HUES64 (cell line): ENCODE measurements at regions not wholly inside any gene's neighbourhood (a gene's known extent, or its start where the extent isn't known, plus 50 kb on each side); places are given as distances from the start of the nearest gene placed in this dataset.
"Not testable (repeated sequence)": the region's sequence is repeated elsewhere in the genome, so short reads cannot be mapped to it uniquely, and the experiment has no call there.

Source experiments
- H3K27ac ChIP-seq: 2 replicates; pipeline ENCODE4 v1.7.0; 2013; ENCODE audit warnings: low read depth, low read length, inconsistent platforms
- H3K27me3 ChIP-seq: 2 replicates; pipeline ENCODE4 v1.6.1; 2013; ENCODE audit warnings: mild to moderate bottlenecking, low read length; ENCODE audit not compliant: insufficient read depth
- H3K36me3 ChIP-seq: 2 replicates; pipeline ENCODE4 v1.6.1; 2013; ENCODE audit warnings: mild to moderate bottlenecking, low read length; ENCODE audit not compliant: insufficient read depth
- H3K4me1 ChIP-seq: 2 replicates; pipeline ENCODE4 v1.6.1; 2013; ENCODE audit warnings: mild to moderate bottlenecking, low read length, moderate library complexity; ENCODE audit not compliant: insufficient read depth
- H3K4me3 ChIP-seq: 2 replicates; pipeline ENCODE4 v1.5.1; 2013; ENCODE audit warnings: mild to moderate bottlenecking, low read length, moderate library complexity
- H3K9ac ChIP-seq: 2 replicates; pipeline ENCODE4 v1.6.1; 2013; ENCODE audit warnings: mild to moderate bottlenecking, low read depth, low read length
- H3K9me3 ChIP-seq: 2 replicates; pipeline ENCODE4 v1.6.1; 2013; ENCODE audit warnings: low read depth, low read length; ENCODE audit not compliant: insufficient read depth
- WGBS: fragments of 150-250, 120-280 bp; methylation state at CpG from one replicate; pipeline ENCODE4 v1.1.7; 2013; ENCODE audit warnings: missing lambda C conversion rate; 5-methylcytosine and 5-hydroxymethylcytosine counted together

DNA sequence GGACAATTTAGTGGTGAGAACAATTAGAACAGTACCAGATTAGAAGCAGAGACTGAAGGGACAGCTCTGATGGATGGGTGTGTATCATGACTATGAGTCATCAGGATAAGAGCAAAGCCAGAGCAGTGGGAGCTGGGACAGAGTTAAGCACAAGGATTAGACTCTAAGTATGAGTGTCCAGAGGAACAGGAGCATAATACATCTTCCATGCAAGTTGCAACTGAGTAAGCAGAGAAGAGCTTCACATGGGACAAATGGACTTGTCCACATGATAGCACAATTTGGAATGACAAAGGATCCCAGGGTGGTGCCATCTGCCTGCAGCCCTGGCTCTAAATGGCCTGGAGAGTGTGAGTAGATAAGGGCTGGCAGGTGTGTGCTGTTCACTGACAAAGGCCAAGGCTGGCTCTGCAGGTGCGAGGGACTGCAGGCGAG lies 226.4 kb upstream of the CAND1 start:
- H3K36me3 ChIP-seq, result no peaks in the 10 kb centered on the region
- H3K9me3 ChIP-seq, result no peaks in the 10 kb centered on the region
- no peak overlapping the region for H3K9ac ChIP-seq
- peaks cover 65% of the 10 kb centered on the region for H3K4me1 ChIP-seq
- H3K4me3 ChIP-seq, result no peak overlapping the region
- H3K27ac ChIP-seq, result no peak overlapping the region
- WGBS, result 45% methylated on average over 2 of the region's 2 CpGs
- no peaks in the 10 kb centered on the region for H3K27me3 ChIP-seq

DNA sequence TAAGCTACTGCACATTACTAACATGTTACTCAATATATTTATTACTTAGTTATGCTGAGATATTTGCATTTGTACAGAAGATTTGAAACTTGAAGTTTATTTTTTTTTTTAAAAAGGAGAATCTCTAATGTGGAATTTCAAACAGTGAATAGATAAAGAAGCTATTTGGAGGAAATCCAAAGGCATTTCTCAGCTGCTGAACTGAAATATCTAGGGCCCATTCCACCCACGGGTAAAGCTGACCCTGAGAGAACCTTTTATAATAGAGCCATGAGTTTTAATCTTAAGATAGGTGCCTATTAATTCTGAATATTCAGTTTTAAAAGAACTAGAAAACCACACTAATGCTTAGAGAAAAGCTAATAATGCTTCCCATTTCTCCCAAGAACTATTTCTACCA lies 225.4 kb upstream of the CAND1 start:
- Histone ChIP-seq H3K27me3 (no peaks in the 10 kb centered on the region), H3K4me1 (peaks cover 54% of the 10 kb centered on the region), H3K36me3 (no peaks in the 10 kb centered on the region), H3K27ac (no peak overlapping the region), H3K9me3 (no peaks in the 10 kb centered on the region), H3K4me3 (no peak overlapping the region), H3K9ac (no peak overlapping the region)
- WGBS, result 45% methylated on average over 1 of the region's 1 CpG

- no peaks in the 10 kb centered on the region for H3K27me3 ChIP-seq
- H3K36me3 ChIP-seq, result no peaks in the 10 kb centered on the region
- H3K4me3 ChIP-seq, result no peak overlapping the region
- H3K9ac ChIP-seq, result no peak overlapping the region
- peaks cover 48% of the 10 kb centered on the region for H3K4me1 ChIP-seq
- no peaks in the 10 kb centered on the region for H3K9me3 ChIP-seq
- H3K27ac ChIP-seq, result no peak overlapping the region
- WGBS, result 87% methylated on average over 5 of the region's 5 CpGs
Observed at GRCh38 chr12:67045650-67046049, 223.5 kb upstream of the CAND1 start.

- no peak overlapping the region for H3K4me3 ChIP-seq
- H3K4me1 ChIP-seq, result peaks cover 48% of the 10 kb centered on the region
- no peaks in the 10 kb centered on the region for H3K36me3 ChIP-seq
- no peak overlapping the region for H3K9ac ChIP-seq
- no peak overlapping the region for H3K27ac ChIP-seq
- no peaks in the 10 kb centered on the region for H3K27me3 ChIP-seq
- no peaks in the 10 kb centered on the region for H3K9me3 ChIP-seq
- WGBS, result 71% methylated on average over 4 of the region's 4 CpGs
Observed at GRCh38 chr12:67046062-67046461, 223.1 kb upstream of the CAND1 start.

- Histone ChIP-seq H3K9ac (no peak overlapping the region), H3K36me3 (no peaks in the 10 kb centered on the region), H3K4me1 (peaks cover 41% of the 10 kb centered on the region), H3K27ac (no peak overlapping the region), H3K4me3 (no peak overlapping the region), H3K9me3 (no peaks in the 10 kb centered on the region), H3K27me3 (no peaks in the 10 kb centered on the region)
- WGBS, result 87% methylated on average over 1 of the region's 2 CpGs
Observed at GRCh38 chr12:67047634-67048033, 221.5 kb upstream of the CAND1 start.

DNA sequence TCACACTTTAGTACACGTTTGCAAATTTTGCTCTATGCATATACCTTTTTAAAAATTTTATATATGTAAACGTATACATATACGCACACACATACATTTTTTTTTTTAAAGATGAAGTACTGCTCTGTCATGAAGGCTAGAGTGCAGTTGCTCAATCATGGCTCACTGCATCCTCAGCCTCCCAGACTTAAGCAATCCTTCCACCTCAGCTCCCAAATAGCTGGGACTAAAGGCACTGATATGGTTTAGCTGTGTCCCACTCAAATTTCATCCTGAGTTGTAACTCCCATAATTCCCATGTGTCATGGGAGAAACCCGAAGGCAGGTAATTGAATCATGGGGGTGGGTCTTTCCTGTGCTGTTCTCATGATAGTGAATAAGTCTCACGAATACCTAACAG lies 220.8 kb upstream of the CAND1 start:
- Histone ChIP-seq H3K9me3 (no peaks in the 10 kb centered on the region), H3K27me3 (no peaks in the 10 kb centered on the region), H3K4me1 (peaks cover 39% of the 10 kb centered on the region), H3K4me3 (no peak overlapping the region), H3K36me3 (no peaks in the 10 kb centered on the region), H3K27ac (no peak overlapping the region), H3K9ac (no peak overlapping the region)
- 98% methylated on average over 2 of the region's 5 CpGs for WGBS

GRCh38 chr12:67049199-67049598 lies 220.0 kb upstream of the CAND1 start:
- H3K9ac ChIP-seq, H3K27ac ChIP-seq, H3K27me3 ChIP-seq, H3K36me3 ChIP-seq, H3K4me3 ChIP-seq, H3K9me3 ChIP-seq: not testable (repeated sequence)
- peaks cover 30% of the 10 kb centered on the region for H3K4me1 ChIP-seq
- 75% methylated on average over 4 of the region's 4 CpGs for WGBS

DNA sequence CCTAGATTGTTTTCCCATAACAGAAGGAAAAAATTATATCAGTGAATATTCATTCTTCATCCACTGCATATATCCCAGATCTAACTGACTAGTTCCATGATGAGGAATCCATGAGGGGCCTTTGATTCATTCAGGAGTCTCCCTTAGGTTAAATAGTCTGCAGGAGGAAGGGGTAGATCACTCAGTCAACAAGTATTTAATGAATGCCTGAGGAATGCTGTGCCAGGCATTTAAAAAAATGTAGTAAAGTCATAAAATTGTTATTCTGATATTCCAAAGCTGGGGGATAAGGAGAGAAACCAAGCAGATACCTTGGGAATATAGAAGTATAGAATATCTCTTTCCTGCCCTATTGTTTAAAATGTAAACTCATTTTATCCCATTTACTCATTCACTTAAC lies 216.2 kb upstream of the CAND1 start:
- H3K9ac ChIP-seq, result no peak overlapping the region
- no peaks in the 10 kb centered on the region for H3K9me3 ChIP-seq
- H3K27me3 ChIP-seq, result no peaks in the 10 kb centered on the region
- H3K27ac ChIP-seq, result no peak overlapping the region
- H3K4me3 ChIP-seq, result no peak overlapping the region
- peaks cover 5% of the 10 kb centered on the region; the same call in 1 of the 2 replicates for H3K4me1 ChIP-seq
- H3K36me3 ChIP-seq, result no peaks in the 10 kb centered on the region

DNA sequence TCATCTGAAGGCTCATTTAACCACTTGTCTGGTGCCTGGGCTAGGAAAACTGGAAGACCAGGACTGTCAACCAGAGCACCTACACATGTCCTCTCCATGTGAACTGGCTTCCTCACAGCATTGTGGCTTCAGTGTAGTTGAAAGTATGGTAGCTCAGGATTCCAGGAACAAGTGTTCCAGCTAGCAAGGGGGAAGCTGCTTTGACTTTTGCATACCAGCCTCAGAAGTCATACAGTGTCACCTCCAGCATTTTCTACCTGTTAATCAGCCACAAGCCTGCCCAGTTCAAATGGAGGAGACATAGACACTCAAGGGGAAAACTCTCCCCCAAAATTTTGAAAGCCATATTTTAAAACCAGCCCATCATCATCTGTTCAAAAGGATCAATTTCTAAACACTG lies 212.8 kb upstream of the CAND1 start:
- Histone ChIP-seq H3K27ac (no peak overlapping the region), H3K9me3 (no peaks in the 10 kb centered on the region), H3K27me3 (no peaks in the 10 kb centered on the region), H3K4me3 (no peak overlapping the region), H3K36me3 (no peaks in the 10 kb centered on the region), H3K9ac (no peak overlapping the region), H3K4me1 (peaks cover 10% of the 10 kb centered on the region)

DNA sequence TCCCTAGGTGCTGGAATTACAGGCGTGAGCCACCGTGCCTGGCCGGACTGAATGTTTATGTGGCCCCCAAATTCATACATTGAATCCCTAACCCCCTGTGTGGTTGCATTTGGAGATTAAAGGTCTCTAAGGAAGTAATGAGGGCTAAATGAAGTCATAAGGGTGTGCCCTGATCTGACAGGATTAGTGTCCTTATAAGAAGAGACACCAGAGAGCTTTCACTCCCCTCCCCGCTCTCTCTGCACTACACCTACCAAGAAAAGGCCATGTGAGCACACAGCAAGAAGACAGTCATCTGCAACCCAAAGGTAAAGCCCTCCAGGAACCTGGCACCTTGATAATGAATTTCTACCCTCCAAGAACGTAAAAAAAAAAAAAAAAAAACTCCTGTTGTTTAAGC lies 212.1 kb upstream of the CAND1 start:
- Histone ChIP-seq H3K4me1 (peaks cover 12% of the 10 kb centered on the region), H3K27me3 (no peaks in the 10 kb centered on the region), H3K27ac (no peak overlapping the region), H3K36me3 (no peaks in the 10 kb centered on the region), H3K9ac (no peak overlapping the region), H3K4me3 (no peak overlapping the region), H3K9me3 (no peaks in the 10 kb centered on the region)
- 95% methylated on average over 4 of the region's 5 CpGs for WGBS

DNA sequence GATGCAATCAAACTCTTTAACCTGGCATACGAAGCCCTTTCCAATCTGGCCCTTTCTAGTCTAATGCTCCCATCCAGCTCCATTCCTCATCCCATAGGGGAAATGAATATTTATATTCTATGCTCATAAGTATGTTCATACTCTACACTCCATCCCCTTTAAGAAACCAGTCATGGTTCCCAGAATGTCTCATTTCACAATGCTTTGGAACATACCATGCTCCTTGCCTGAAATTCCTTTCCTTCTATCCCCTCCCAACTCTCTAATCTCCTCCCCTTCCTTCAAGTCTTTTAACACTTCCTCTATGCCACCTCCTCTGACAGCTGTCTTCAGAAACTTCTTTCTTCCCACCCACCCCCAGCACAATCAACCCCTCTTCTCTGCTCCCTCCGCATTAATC lies 207.0 kb upstream of the CAND1 start:
- H3K36me3 ChIP-seq, result no peaks in the 10 kb centered on the region
- no peak overlapping the region for H3K27ac ChIP-seq
- no peak overlapping the region for H3K9ac ChIP-seq
- peaks cover 10% of the 10 kb centered on the region for H3K4me1 ChIP-seq
- no peak overlapping the region for H3K4me3 ChIP-seq
- peaks cover 5% of the 10 kb centered on the region for H3K27me3 ChIP-seq
- 86% methylated on average over 2 of the region's 2 CpGs for WGBS
- no peaks in the 10 kb centered on the region for H3K9me3 ChIP-seq

- Histone ChIP-seq H3K36me3 (no peaks in the 10 kb centered on the region), H3K9me3 (no peaks in the 10 kb centered on the region), H3K4me3 (peak overlapping the region; percentile 64), H3K4me1 (peaks cover 11% of the 10 kb centered on the region; the same call in 1 of the 2 replicates), H3K27ac (no peak overlapping the region), H3K27me3 (peaks cover 24% of the 10 kb centered on the region), H3K9ac (no peak overlapping the region)
- 20% methylated on average over 12 of the region's 12 CpGs for WGBS
Observed at GRCh38 chr12:67067453-67068203, 201.5 kb upstream of the CAND1 start.
